ENCODE measurements at regions not wholly inside any gene's neighbourhood (a gene's known extent, or its start where the extent isn't known, plus 50 kb on each side); places are given as distances from the start of the nearest gene placed in this dataset.

DNA sequence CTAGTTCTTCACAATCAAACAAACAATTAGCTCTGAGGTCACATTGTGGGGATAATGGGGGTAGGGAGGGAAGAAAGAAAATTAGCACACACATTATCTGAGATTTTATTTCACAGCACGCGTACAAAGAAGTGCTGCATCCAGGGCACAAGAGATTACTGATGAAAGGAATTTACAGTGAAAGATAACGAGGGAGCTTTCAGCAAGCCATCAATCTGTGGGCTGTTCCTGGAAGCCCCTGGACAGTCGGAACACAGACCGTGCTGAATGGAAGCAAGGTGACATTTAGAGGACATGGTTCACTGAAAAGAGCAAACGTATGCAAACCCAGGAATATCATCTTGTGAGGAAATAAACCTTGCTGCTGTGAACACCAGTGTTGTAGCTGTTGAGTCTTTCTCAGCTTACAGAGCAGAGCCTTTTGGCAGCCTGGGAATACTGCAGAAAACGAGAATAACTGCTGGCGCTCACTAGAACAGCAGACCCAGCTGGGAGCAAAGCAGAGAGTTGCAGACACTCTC, 63.2 kb downstream of the SCG2 start:
- TF ChIP-seq, protein P1, sequence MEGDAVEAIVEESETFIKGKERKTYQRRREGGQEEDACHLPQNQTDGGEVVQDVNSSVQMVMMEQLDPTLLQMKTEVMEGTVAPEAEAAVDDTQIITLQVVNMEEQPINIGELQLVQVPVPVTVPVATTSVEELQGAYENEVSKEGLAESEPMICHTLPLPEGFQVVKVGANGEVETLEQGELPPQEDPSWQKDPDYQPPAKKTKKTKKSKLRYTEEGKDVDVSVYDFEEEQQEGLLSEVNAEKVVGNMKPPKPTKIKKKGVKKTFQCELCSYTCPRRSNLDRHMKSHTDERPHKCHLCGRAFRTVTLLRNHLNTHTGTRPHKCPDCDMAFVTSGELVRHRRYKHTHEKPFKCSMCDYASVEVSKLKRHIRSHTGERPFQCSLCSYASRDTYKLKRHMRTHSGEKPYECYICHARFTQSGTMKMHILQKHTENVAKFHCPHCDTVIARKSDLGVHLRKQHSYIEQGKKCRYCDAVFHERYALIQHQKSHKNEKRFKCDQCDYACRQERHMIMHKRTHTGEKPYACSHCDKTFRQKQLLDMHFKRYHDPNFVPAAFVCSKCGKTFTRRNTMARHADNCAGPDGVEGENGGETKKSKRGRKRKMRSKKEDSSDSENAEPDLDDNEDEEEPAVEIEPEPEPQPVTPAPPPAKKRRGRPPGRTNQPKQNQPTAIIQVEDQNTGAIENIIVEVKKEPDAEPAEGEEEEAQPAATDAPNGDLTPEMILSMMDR (IDR thresholded peaks at IDR 0.05) = no peak
- TF ChIP-seq POLR2AphosphoS5 (IDR thresholded peaks at IDR 0.05) (no peak), POLR2A (IDR thresholded peaks at IDR 0.05) (no peak)
